SIG-M5 (cell line): ENCODE measurements at regions not wholly inside any gene's neighbourhood (a gene's known extent, or its start where the extent isn't known, plus 50 kb on each side); places are given as distances from the start of the nearest gene placed in this dataset.

Source experiments
- DNase-seq: peaks from one replicate; lab custom pipeline; 2025; lab: John Stamatoyannopoulos, UW

GRCh38 chr14:65936342-65936975 lies 523.9 kb downstream of the FUT8 start:
- DNase-seq = no peak

GRCh38 chr14:65937079-65937959 lies 524.8 kb downstream of the FUT8 start:
- DNase-seq = no peak

DNA sequence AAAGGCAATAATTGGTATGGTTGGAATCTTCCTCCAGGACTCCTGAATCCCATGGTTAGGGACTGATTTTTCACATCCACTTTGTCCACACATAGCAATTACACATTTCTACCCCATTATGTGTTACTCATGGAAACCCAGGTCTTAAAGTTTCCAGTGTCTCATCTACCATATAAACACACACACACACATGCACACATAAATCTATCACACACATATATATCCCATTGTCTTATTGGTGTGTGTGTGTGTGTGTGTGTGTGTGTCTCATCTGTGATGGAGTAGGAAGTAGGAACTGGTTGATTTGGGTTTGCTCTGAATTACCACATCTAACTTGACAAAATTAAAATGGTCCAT lies 525.4 kb downstream of the FUT8 start:
- DNase-seq = no peak

- no peak for DNase-seq
Measured at GRCh38 chr14:65938738-65939137, 526.2 kb downstream of the FUT8 start.

DNA sequence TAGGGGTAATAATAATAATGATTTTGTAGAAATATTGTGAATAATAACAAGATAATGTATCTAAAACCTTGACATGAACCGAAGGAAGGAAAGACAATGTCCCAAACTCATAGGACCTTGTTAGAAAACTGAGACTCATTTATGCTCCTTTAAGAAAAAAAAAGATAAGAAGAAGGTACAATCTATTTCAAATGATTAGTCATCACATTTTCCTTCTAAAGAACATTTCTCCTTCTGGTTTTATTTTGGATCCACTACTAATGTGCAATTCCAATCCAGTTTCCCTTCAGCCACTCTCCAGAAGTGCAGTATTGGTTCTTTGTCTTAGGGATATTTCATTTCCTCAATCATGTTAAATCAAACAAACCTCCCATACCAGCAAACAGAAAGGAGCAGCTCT lies 526.7 kb downstream of the FUT8 start:
- no peak for DNase-seq

DNA sequence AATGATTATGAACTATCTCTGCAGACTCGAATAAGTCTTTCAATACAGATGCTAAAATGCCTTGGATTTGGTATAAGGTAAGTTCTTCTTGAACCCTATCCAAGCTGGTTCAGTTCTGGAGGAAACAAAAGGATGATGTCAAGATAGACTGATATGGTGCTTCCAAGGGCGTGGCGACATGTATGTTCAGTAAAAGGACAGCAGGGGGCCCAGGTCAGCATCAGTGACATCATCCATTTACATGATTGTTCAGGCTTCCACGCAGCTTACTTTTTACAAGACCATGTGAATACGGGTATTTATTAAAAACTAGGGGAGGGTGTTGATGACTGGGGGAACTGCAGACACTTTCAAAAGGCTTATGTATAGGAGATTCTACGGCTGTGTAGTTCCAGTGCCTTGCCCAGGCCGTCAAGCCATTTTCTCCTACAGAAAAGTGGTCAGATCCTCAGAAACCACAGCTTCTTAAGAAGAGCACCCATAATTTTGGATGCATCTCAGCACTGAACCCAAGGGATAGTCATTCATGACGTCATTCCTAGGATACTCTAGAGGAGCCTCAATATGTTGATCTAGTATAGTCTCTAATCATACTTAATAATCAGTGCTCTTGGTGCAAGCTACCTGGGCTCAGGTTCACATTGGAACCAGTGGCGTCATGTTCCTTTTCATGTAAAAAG lies 527.7 kb downstream of the FUT8 start:
- DNase-seq = no peak

DNA sequence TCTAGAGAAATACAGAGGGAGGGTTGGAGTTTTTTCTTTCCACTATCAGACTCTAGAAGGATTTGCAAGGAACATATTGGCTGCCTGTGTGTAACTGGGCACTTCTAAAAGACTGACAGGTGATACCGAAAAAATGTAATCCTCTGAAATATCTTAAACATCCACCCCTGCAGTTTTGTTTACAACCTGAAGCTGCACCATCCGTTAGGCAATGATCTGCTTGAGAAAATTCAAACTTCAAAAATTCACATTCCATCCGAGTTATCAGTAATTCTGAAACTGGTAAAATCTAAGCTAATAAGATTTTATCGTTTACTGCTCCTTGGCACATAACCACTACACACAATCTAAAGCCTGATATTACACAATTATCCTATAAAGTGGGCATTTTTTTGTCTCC lies 528.6 kb downstream of the FUT8 start:
- no peak for DNase-seq

DNA sequence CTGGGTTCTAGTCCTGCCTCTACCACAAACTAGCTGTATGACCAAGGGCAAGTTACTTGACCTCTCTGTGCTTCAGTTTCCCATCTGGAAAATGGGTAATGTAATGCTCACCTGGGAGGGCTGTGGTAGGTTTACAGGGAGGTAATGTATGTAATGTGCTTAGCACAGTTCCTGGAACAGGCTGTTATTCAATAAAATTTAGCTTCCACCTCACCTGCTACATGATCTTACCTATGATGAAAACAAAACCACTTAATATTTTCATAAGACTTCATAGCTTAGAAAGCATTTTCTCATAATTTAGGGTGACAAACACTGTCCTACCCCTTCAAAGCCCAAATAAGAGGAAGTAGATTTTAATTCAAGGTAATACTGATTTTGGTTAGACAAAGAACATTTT lies 530.6 kb downstream of the FUT8 start:
- no peak for DNase-seq

- DNase-seq = no peak
Measured at GRCh38 chr14:65943916-65944410, 531.4 kb downstream of the FUT8 start.

GRCh38 chr14:65945327-65945726 lies 532.8 kb downstream of the FUT8 start:
- DNase-seq = no peak

DNA sequence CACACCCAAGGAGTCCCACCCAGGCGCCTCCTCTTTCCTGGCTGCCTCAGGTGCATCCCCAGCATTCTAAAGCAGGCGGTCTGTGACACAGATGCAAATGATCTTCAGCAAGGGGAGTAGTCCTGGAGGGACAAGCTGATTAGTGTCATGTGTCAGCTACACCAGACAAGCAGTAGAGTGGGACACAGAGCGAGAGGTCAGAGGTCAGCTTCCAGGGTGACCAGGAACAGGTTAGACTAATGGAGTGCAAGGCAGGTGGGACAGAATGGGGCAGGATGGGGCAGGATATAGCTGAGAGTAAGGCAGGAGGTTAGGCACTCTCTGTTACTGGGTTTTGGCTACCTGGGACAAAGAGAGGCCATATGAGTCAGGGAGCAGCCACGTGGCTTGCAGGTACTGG lies 534.0 kb downstream of the FUT8 start:
- DNase-seq = no peak

DNA sequence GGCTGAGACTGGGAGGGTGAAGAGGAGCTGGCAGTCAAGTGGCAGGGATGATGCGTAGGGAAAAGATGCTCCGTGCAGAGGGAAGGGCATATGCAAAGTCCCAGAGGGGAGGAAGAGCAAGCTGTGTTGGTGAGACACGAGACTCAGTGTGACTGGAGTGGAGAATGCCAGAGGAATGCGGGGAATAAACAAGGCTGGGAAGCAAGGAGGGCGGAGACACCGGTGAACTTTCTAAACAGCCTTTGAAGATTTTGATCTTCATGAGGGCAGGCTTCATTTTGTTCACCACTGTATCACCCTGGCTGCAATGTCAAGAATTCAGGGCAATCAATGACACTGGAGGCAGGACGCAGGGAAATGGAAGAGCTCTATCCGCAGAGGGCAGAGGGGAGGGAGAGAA lies 535.8 kb downstream of the FUT8 start:
- no peak for DNase-seq

GRCh38 chr14:65949711-65950516 lies 536.3 kb upstream of the CCDC196 start:
- no peak for DNase-seq

DNA sequence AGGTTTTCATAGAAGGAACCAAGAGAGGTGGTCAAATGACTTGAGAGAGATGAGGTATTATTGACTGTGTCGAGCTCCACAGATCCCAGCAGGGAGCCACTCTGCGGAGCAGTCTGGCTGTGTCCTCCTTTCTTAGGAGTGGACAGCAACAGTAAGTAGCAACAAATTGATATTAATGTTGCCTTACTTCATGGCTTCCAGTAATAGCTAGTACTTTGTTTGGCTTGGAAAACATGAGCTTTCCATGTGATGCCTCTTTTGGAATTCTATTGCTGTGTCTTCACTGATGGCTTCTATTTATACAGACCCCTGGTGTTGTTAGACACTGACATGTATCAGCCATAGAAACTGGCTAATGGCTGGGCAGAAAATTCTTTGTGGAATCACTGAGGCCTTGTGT lies 531.2 kb upstream of the CCDC196 start:
- DNase-seq = no peak

DNA sequence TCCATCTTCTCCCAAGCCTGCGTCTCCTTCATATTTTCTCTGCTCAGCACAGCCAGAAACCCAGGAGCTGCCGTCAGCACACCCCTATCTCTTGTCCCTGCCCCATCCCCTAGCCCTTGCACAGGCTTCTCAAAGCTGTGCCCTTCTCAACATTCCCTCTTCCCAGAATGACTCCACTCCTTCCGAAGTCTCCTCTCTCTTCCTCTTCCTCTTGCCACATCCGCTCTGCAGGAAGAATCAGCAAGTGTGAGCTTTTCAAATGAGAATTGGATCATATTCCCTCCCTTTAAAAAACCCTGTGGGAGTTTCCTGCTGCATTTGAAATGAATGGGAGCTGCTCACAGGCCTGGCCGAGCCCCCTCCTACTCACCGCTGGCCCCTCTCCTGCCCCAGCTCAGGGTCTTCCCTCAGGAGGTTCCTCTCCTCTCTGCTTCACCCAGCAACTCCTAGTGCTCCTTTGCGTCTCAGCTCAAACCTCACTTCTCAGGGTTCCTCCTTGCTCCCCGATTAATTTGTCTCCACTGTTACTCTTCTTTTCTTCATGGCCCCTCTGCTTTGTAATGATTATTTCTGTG lies 528.5 kb upstream of the CCDC196 start:
- no peak for DNase-seq

- DNase-seq = no peak
Measured at GRCh38 chr14:65958664-65959562, 527.3 kb upstream of the CCDC196 start.

- no peak for DNase-seq
Measured at GRCh38 chr14:65959563-65960024, 526.6 kb upstream of the CCDC196 start.

DNA sequence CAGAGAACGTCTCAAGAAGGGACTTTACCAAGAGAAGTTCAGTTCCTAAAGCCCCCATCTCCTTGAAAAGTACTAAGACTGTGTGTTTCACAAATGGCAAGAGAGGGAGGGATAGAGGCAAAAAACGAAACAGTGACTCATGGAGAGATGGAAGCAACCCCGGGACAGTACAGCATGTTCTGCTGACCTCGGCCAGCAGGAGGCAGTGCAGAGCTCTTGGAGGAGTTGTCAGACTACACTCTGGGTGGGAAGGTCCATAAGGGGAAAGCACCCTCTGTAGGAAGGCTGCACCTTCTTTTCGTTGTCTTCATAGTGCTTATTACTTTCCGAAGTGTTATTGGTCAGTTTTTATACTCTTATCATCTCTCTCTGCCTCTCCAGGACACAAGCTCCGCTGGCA lies 525.2 kb upstream of the CCDC196 start:
- no peak for DNase-seq

GRCh38 chr14:65962952-65963351 lies 523.2 kb upstream of the CCDC196 start:
- DNase-seq = no peak

GRCh38 chr14:65964366-65964765 lies 521.8 kb upstream of the CCDC196 start:
- no peak for DNase-seq

GRCh38 chr14:65966188-65966587 lies 520.0 kb upstream of the CCDC196 start:
- no peak for DNase-seq
